Stimulated activated CD4-positive, alpha-beta T cell treated with anti-CD3 and anti-CD28 coated beads, Interleukin-1b, Interleukin-23, amount 100 ng/mL, for 1 hour (primary cell): ENCODE measurements at regions not wholly inside any gene's neighbourhood (a gene's known extent, or its start where the extent isn't known, plus 50 kb on each side); places are given as distances from the start of the nearest gene placed in this dataset.

Experiments used
- DNase-seq, 2 donors: peaks; one replicate each; pipeline ENCODE4 v3.0.0-alpha.2; 2020; ENCODE audit warnings: low read depth in 2 of 2

DNA sequence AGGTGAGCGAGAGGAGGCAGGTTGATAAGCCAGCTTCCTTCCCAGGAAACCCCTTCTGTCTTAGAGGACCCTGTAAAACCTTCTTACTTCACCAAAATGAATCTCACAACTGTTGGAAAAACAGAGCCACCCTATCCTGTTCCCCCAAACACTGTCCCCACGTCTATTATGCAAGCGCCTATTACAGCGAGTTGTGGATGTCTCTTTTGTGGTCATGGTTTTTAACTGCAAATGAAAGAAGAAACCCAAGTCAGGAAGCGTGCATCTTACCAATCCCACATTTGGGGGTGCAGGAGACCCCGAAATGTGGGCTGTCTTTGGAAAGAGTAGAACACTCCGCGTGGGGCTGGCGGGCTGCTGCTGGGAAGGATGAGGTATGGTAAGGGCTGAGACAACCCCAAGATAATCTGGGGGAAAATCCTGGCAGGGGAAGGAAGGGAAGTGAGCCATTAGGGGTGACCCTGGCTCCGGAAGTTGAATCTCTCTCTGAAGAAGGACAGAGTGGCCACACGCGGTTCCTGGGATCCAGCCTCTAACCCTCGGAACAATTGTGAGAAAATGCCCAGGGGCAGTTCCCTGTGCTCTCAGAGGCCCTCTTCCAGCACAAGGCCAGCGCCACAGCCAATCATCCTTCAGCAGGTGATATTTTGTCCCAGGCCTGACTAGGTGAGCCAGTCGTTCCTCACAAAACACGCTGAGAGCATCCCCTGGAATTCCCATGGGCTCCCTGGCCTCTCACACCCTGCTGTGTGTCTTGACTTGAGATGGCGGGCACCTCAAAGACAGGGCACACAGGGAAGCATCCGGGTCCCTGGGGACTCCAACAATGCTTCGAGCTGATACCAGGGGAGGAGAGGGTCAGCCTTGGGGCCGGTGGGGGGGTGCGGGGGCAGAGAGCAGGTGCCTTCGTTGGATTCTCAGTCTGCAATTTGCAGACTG is 168.5 kb upstream of the IRF2BP2 start:
- no peak for DNase-seq

DNA sequence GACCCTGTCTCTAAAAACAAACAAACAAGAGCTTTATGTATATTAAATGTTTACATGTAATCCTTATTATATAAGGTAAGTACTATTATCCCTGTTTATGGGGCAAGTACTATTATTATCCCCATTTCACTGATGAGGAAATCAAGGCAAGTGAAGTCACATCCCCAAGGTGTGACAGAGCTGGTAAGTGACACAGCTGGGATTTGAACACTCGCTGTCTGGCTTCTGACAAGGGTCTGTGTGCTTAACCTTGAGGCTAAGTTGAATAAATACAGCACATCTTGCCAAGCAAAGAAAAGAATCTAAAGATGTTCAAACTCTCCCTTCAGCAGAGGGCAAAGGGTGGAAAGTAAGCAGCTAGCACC is 167.9 kb upstream of the IRF2BP2 start:
- DNase-seq = no peak

DNA sequence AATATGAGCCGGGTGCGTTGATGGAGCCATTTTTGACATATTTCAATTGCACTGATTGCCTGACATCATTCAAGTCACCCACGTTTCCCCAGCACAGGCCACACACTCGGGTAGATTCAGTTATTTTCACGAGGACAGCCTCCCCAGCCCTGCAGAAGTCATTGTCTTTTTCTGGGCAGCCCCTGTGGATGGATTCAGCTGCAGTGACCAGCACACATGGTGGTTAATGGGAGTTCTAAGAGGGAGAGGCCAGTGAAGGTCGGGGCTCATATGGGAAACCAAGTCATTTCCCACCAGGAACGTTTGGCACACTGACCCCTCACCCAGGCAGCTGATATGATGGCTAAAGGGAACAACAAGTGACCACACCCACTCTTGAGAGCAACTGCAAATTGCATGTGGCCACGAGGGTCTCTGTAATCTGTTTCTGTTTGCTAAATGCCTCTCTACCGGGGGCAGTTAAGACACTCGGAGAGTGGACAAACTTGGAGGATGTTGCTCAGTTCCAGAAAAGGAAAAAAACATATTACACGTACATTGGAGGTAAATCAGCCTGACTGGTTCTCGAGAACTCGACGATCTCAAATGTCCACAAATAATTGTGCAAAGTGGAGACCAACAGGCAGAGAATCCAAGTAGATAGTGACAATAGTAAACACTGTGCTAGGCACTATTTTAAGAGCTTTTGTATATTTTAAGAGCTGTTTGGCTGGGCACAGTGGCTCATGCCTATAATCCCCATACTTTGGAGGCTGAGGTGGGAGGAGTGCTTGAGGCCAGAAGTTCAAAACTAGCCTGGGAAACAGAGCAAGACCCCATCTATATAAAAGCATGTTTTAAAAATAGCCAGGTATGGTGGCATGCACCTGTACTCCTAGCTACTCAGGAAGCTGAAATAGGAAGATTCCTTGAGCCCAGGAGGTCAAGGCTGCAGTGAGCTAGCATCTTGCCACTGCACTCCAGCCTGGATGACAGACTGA is 167.2 kb upstream of the IRF2BP2 start:
- no peak for DNase-seq

DNA sequence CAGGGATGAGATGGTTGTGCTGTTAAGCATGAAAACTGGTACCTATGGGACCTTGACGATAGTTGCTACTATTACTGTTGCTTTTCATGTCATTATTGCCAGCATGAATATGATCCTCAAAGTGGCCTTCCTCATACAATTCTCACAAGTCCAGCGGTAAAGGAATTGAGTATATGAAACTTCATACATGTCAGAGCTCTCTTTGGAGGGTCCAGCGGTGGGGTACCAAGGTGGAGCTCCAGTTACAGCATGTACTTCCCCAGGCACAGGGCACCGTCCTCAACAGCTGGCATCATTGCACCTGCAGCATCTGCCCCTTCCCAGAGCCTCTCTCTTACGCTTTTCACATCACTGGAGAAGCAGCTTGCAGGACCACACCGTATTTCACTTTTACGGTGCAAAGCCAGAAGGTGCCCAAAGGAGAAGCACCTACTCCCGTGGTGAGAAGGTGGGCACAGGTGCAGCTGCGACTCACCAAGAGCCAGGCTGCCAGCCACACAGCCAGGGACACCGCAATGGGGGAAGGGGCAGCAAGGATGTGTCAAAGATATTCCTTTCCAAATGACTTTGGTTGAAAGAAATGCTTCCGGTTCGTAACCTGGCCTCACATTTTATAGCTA is 166.4 kb upstream of the IRF2BP2 start:
- no peak for DNase-seq

DNA sequence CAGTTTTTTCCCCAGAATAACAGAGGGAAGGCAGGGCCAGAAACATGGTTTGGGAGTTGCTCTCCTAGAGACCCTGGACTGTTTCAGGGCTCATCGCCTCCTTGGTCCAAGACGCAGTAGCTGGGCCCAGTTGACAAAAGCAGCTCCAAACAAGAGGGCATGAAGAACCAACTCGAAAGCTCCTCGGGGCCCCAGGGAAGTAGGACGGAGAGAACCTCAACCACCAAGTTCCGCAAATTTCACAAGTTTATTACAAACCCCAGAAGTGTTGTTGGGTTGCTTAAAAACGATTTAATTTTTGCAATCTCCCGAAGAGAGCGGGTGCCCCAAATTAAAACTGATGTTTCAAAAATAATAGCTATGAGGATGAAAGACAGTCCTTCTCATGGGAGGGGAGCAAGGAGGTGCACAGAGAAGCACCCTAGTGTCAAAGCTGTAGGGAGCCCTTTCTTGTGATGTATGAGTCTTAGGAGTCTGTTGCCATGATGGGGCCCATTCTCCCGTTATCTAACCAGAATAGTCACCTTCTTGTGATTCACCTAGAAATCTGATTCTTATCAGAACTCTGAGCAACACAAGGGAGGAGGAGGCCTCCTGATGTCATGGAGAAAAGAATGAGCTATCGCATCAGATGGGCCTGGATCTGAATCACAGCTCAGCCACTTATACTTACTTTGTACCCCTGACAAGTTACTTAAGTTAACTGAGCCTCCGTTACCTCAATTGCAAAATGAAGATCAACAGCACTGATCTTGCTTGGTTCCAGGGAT is 165.7 kb upstream of the IRF2BP2 start:
- no peak for DNase-seq

DNA sequence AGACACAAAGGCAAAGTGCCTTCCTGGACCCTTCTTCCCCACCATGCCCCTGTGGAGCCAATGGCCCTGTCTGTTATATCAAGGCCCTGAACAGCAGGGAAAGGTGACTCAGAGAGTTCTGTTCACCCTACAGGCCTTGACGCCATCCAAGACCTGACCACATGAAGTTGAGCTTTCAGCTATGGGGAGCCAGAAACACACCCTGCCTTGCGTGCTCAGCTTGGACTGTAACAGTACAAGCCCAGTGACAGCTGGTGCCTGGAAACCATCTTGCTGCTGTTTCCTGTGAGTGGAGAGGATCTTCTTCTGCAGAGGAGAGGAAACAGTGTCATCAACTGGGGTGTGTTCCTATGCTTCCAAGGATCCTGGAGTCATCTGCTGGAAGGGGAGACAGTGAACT is 165.0 kb upstream of the IRF2BP2 start:
- DNase-seq = no peak

DNA sequence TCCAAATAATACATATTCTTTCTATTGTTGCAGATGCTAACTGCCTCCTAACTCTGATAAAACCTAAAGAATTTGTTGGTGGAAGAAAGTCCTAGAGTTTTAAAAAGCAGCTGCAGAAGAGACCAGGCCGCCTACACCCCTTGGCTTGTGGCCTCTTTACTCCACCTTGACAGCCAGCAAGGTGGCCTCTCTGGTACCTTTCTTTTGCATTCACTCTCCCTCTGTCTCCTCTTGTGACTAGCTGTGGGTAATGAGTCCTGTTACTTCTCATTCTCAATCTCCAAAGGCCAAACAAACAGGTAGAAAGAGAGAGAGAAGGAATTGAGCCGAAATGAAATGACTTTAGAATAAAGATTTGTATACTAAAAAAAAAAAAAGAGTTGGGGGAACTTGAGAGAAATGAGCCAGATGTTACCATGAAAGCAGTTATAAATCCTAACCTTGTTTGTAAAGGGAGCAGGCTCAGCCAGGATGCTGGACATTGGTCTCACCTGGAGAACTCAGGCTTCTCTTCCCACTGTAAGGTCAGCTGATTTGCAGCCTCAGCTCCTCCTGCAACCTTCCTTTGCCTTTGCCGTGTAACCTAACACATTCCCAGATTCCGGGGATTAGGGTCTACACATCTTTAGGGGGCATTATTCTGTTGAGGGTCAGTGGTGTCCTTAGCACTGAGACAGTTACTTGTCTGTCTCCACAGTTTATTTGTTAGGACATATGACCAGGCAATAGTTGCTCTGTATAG is 164.1 kb upstream of the IRF2BP2 start:
- no peak for DNase-seq

- peak; percentile 44 to 68 for DNase-seq
Observed at GRCh38 chr1:234772345-234773147, 162.6 kb upstream of the IRF2BP2 start.

DNA sequence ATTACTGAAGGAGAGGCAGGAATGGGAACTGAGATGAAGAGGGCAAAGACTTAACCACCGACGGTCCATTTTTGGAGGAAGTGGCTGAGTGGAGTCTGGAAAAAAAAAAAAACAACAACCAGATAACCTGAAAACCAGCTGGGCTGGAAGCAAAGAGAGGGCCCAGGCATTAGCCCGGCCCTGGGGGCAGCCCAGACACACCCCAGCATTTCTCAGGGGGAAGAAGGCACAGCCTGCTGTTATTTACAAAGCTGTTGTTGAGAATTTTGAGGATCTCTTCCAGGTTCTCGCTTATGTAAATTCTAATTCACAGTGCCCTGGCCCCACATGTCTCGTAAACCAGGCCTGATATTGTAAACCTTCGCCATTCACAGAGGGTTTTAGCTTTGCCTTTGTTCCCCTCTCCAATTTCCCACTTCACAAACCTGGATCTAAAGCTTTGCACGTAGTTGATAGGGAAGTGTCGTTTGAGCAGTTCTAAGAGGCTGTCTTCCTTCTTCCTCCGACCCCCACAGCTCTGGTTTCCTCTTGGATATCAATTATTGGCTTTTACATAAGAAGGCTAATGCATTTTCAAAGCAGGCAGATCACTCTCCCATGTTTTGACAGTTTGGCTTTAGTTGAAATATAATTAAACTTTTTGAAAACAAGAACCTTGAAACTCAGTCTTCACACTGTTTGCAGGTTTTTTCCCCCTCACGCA is 161.8 kb upstream of the IRF2BP2 start:
- DNase-seq = no peak

DNA sequence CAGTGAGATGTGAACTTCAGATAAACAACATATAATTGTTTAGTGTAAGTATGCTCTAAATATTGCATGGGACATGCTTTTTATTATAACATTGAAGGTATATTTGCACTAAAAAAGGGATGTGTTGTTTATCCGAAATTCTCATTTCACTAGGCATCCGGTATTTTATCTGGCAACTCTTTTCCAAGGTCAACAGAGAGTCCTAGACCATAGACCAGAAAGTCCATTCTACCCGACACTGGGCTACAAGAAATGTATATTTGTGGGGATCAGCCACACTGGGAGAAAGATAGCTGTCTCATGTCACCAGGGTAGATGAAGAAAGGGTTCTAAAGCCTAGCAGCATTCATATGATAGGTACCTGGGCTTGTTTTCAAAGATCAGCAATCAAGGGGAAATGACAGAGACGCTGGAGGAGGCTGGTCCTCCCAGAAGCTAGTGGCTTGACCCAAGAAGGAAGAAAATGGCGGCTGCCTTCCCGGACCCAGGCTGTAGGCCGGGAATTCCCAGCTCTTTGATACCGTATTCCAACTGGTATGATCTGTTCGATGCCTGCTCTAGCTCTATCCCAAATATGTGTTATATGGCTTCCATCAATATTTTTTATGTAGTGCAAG is 161.1 kb upstream of the IRF2BP2 start:
- no peak for DNase-seq

DNA sequence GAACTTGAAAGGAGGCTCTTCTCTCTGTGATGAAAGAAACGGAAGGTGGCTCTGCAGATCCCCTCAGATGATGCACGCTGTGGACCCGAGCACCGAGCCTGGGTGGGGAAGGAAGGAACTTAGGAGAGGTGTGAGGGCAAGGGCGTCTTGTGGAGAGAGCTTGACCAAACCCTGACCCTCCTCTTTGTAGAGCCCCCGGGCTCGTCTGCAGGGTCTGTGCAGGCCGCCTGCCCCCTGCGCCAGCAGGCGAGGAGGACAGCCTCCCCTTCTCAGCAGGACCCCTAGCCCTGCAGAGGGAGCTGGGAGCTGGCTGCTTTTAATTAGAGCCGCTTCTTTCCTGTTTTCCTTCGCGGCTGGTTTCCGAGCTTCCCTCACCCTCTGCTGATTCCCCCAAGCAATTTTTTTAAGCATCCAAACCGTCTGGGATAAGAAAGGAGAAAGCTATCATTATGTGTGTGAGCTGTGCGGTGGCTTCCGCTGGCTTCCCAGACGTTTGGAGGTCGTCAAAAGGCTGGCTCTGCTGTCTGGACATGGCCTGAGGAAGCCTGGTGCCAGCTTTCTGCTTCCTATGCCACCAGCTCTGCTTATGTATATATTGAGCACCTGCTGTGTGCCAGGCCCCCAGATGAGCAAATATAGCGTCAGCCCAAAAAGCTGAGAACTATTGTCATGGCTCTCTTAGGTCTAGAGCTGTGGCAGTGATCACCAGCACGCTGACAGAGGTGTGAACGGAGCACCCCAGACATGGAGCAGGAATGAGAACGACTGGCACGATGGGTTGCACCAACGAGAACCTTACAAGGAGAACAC is 160.2 kb upstream of the IRF2BP2 start:
- no peak for DNase-seq

DNA sequence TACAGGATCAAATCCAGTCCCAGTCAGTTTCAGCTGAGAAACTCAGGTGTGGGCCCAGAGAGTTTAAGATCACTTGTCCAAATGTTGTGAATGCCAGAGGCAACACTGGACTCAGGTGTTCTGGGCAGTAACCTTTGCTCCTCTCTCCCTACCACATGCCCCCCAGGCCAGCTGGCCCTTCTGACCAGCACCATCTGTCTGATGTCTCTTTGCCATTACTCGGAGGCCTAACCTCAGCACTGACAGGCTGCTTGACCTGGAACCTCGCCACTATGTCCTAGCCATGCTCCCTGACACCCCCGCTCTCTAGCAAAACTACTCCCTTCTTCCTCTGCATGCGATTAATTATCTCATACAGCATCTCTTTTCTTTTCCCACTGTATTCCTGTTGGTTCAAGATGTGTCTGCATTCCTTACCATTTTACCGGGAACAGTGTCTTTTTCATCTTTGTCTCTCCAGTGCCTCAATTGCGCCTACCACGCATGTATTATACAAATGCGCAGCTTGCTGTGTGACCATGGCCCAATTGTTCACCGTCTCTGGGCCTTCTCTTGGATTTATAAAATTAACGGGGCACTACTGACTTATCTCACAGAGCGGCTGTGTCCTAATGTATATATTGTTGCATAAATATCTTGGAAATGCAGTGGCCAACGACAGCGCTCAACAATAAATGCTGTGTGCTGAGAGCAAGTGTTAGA is 159.5 kb upstream of the IRF2BP2 start:
- no peak for DNase-seq

DNA sequence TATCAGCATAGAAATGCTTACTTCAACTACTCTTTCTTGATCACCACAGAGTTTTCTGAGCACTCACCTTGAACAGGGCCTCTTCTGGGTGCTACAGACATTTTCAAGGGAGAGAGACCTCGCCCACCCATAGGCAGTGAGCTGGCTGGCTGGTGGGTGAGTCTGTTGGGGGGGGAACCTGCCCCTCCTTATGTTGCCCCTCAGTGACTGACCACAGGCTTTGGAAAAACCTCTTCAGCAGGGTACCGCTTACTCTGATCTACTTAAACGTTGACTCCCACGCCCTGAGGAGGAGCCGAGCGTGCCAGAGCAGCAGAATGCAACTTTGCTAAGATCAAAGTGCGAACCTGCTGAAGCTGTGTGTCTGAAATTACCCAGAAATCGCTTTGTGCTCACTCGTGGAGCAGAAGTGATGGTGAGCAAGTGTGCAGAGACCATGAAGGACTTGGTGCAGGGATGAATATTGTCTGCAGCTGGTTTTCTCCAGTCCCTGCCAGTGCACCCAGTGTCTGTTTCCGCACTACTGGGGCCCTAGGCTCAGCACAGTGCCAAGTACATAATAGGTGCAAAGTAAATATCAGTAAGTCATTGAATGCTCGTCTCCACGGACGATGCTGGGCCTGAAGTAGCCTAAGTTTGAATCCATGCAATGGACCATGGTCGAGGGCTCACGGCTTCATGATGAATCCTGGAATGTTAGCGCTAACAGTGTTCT is 158.7 kb upstream of the IRF2BP2 start:
- DNase-seq = peak in 1 of 2 donors; percentile 20

GRCh38 chr1:234768171-234768568 is 158.2 kb upstream of the IRF2BP2 start:
- no peak for DNase-seq

DNA sequence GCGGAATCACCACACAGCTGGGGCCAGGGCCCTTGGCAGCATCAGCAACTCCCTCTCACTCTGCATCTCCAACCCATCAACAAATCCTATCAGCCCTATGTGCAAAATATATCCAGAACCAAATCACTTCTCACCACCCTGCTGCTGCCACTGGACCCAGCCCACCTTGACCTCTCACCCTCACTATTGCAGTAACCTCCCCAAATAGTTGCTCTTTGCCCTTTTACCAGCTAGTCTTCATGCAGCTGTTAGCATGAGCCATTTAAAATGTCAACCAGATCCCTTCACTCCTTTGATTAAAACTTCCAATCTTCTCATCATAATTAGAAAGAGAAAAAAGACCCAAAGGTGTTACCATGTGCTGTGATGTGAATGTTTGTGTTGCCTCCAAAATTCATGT is 155.7 kb upstream of the IRF2BP2 start:
- no peak for DNase-seq

DNA sequence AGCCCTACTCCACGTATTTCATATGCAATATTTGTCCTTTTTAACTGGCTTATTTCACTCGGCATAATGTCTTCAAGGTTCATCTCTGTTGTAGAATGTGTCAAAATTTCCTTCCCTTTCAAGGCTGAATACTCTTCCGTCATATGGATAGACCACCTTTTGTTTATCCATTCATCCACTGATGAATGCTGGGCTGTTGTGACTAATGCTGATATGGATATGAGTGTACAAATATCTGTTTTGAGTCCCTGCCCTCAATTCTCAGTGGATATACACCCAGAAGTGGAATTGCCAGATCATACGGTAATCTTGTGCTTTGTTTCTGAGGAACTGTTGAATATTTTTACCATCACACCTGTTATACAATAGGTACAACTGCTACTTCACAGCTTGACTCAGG is 155.2 kb upstream of the IRF2BP2 start:
- no peak for DNase-seq

DNA sequence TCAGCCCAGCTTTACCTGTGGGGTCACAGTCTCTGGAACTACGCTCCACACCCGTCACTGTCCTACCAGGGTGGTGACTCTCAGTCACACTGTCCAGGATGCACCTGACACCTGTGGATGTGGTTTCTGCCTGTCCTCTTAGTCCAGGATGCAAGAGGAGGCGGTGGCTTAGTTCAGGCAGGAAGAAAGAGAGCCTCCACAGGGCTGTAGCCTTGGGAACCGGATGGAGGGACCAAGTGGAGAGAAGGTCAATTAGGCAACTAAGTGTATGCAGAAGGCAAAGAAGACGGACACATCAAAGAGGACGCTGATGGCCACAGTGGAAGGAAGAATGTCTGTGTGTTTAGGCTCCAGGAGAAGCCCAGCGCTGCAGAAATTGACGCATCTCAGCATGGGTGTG is 153.9 kb upstream of the IRF2BP2 start:
- DNase-seq = no peak
